ENCODE measurements at regions not wholly inside any gene's neighbourhood (a gene's known extent, or its start where the extent isn't known, plus 50 kb on each side); places are given as distances from the start of the nearest gene placed in this dataset.
"Not testable (repeated sequence)": the region's sequence is repeated elsewhere in the genome, so short reads cannot be mapped to it uniquely, and the experiment has no call there.

DNA sequence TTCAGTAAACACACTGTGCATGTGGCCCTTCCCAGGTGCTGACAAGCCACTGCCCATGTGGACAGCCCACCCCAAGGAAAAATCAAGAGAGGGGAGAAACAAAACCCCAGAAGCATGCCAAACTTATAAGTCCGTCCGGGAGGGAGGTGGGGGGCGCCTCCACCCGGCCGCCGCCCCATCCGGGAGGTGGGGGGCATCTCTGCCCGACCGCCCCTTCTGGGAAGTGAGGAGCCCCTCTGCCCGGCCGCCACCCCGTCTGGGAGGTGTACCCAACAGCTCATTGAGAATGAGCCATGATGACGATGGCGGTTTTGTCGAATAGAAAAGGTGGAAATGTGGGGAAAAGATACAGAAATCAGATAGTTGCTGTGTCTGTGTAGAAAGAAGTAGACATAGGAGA, 53.8 kb upstream of the C2CD4B start:
- DNase-seq (ENCODE audit: low spot score) = no peak

- no peak for DNase-seq (ENCODE audit: low spot score)
These were observed 54.7 kb upstream of the C2CD4B start for GRCh38 chr15:62219799-62220198.

GRCh38 chr15:62223020-62223419, 57.9 kb upstream of the C2CD4B start:
- no peak for DNase-seq (ENCODE audit: low spot score)

DNA sequence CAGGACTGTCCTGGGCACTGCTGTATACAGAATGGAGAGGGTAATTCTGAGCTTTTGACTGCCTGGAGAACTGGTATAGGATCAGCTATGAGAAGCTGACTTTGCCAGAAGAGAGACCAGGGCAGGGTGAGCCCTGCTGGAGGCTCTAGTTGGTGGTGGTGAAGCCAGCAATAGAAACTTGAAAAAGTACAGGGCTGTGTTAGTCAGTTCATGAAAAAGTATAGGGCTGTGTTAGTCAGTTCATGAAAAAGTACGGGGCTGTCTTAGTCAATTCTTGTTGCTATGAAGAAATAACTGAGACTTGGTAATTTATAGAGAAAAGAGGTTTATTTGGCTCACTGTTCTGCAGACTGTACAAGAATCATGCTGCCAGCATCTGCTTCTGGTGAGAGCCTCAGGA, 63.5 kb upstream of the C2CD4B start:
- no peak for DNase-seq (ENCODE audit: low spot score)

DNA sequence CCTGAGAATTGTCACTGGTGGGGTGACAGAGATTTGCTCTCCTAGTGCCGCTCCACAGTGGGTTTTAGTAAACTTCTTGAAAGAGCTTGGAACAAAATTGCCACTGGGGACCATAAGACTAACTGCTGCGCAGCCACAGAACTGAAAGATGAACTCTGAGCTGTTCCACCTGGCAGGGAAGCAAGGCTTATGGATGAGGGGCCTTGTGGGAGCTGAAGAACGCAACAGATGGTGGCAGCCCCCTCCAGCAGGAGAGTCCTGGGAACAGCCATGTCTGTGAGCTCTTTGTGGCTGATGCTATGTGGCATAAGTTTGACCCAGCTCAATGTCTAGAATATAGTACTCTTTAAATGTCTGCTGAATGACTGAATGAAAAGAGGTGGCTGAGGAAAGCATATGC, 66.8 kb upstream of the C2CD4B start:
- no peak for DNase-seq (ENCODE audit: low spot score)

DNA sequence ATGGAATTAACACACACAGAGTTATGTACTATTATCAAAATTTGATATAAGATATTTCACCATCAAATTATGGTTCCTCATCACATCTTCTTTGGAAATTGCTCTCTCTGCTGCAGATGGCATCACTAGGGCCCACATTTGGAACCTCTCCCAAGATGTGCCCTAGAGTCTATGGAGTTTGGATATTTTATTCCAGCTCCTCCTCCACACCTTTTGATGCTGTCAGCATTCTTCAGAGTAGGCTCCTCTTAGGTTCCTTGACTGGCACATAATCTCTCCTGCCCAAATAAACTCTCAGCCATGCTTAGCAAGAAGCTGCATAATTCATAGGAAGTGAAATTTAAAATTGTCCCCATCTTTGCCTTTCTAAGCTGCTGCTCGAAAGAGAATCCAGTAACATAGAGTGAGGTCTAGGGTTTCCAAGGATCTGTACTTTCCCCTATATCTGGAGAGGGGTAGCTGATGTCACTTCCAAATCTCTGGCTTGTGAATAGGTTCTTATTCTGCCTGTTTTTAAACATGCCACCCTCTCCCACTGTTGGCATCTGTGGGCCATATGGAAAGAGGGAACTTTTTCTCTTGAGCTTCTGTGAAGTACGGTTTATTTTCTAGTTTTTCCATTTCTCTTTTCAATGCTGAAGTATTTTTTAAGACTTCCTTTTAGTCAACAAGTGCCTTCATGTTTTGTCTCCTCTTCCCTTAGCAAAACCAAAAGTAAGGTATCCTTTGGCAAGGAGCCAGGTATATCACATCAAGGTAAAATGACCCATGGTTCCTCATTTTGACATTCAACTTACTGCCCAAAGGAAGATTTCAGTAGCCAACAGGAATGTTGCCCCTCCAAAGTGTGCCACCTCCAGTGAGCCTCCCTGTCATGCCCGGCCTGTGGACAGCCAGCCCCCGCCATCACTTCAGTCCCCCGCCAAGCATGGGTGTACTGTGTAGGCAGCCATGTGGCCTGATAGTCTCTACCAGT, 75.3 kb upstream of the C2CD4B start:
- no peak for DNase-seq (ENCODE audit: low spot score)

- DNase-seq (ENCODE audit: low spot score) = no peak
These were observed 76.2 kb upstream of the C2CD4B start for GRCh38 chr15:62241135-62241770.

- no peak for DNase-seq (ENCODE audit: low spot score)
These were observed 77.9 kb upstream of the C2CD4B start for GRCh38 chr15:62242999-62243398.

DNA sequence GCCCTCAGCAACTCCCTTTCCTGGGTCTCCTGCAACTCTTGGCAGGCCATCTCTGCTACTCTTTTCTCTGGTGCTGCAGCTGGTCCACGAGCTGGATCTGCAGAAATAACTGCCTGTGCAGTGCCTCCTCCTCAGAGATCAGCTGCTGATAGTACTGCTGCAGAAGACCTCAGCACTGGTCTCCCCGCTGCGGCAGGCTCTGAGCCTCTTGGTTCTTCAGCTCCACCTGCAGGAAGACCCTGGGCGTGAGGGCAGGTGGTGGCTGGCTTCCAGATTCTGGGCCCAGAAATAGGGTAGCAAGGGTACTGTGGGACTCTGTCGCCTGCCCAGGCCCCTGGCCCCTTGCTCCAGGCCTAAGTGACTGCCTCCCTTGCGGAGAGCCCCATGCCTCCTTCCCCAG, 79.7 kb upstream of the C2CD4B start:
- no peak for DNase-seq (ENCODE audit: low spot score)

- DNase-seq (ENCODE audit: low spot score) = no peak
These were observed 83.3 kb upstream of the C2CD4B start for GRCh38 chr15:62248277-62248984.

DNA sequence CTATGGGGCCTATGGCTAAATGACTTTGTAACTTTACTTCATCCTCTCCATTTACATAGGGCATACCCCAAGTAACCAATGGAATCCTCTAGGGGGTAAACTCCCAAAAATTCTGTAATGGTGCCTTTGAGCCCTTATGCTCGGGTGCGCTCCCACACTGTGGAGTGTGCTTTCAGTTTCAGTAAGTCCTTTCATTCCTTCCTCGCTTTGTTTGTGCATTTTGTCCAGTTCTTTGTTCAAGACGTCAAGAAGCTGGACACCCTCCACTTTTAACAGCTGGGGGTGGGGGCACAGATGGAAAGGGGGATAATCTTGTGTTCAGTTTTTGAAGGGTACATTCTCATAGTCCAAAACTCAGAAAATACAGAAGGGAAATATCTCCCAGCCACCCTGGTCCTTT, 84.4 kb upstream of the C2CD4B start:
- DNase-seq (ENCODE audit: low spot score) = no peak

DNA sequence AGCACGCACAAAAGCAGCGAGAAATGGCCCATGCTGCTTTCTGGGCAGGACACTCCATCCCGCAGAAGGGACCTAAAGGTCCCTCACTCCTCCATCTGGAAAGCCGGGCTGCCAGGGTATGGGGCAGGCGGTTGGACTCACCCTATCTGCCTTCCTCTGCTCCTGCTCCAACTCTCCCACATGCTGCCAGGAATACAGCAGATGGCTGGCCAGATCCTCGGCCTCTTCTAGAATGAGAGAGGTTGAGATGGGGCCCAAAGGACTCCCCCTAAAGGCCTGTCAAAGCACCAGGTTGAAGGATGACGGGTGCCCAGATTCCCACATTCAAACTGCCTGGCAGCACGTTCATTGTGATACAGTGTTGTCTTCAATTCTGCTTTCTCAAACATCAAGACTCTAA, 85.1 kb upstream of the C2CD4B start:
- DNase-seq (ENCODE audit: low spot score) = no peak

DNA sequence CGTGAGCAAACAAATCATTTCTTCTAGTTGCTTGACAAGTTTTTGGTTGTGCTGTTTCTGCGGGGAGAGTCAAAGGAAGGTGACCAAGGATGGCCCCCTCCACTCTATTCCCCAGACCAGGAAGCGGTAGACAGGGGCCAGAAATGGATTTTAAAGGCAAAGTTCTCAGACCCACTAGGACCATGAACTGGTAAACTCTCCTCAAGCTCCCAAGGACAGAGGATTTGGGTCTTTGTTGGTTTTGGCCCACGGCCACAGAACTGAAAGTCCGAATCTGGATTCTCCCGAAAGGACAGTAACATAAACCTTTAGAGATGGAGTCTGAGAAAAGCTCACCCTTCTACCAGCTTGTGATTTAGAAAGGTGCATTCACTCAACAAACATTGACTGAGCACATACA, 85.9 kb upstream of the C2CD4B start:
- DNase-seq (ENCODE audit: low spot score) = no peak

GRCh38 chr15:62253294-62253693, 88.2 kb upstream of the C2CD4B start:
- no peak for DNase-seq (ENCODE audit: low spot score)

GRCh38 chr15:62254137-62254934, 89.3 kb upstream of the C2CD4B start:
- DNase-seq (ENCODE audit: low spot score) = peak; percentile 40

- not testable (repeated sequence) for DNase-seq (ENCODE audit: low spot score)
These were observed 91.3 kb upstream of the C2CD4B start for GRCh38 chr15:62256430-62256829.

DNA sequence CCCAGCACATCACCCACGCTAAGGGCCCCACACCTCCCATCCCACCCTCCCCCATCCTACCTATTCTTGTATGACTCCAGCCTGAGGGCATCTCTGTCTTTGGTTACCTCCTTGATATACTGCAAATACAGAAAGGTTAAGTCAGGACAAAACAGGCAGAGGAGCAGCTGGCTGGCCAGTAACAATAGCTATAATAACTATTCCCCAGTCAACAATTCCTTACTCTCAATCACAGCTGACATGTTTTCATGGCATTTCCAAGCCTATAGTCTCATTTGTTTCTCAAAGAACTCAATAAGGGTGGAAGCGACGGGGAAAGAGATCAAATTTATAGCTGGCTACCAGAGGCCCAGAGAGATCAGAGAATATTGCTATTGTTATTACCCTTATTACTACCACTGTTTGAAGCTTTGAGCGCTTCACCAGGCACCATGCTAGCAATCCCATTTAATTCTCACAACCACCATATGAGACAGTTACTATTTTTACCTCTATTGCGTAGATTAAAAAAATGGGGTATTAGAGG, 93.0 kb upstream of the C2CD4B start:
- DNase-seq (ENCODE audit: low spot score) = no peak

- no peak for DNase-seq (ENCODE audit: low spot score)
These were observed 97.3 kb upstream of the C2CD4B start for GRCh38 chr15:62262305-62262941.

DNA sequence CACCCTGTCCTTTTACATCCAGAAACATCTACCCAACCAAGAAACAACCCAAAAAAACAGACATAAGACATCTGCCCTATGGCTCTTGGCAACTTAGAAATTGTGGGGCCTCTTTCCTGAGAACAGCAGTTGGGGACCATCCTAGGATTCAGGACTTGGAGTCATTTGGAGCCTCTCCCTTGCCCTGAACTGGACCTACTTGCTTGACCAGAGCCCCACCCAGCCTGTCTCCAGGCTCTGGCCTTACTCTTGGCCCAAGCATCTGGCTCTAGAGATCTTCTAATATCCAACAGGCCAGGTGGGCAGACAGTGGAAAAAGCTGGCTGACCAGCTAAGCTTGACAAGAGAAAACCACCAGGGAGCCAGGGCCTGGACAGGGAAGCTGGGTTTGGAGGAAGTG, 99.1 kb upstream of the C2CD4B start:
- DNase-seq (ENCODE audit: low spot score) = no peak

GRCh38 chr15:62269504-62269903, 104.4 kb upstream of the C2CD4B start:
- no peak for DNase-seq (ENCODE audit: low spot score)

- no peak for DNase-seq (ENCODE audit: low spot score)
These were observed 105.3 kb upstream of the C2CD4B start for GRCh38 chr15:62270216-62270921.

Data from germinal center (tissue), 1 donor.